GM12873 (cell line): ENCODE measurements at regions not wholly inside any gene's neighbourhood (a gene's known extent, or its start where the extent isn't known, plus 50 kb on each side); places are given as distances from the start of the nearest gene placed in this dataset.

Source experiments
- CTCF ChIP-seq: IDR thresholded peaks from 2 replicates; pipeline ENCODE4 v1.5.1; 2012; ENCODE audit warnings: low read depth, mild to moderate bottlenecking, moderate library complexity, low read length, control low read depth; ENCODE audit not compliant: insufficient read depth; ENCODE audit errors: missing control alignments

DNA sequence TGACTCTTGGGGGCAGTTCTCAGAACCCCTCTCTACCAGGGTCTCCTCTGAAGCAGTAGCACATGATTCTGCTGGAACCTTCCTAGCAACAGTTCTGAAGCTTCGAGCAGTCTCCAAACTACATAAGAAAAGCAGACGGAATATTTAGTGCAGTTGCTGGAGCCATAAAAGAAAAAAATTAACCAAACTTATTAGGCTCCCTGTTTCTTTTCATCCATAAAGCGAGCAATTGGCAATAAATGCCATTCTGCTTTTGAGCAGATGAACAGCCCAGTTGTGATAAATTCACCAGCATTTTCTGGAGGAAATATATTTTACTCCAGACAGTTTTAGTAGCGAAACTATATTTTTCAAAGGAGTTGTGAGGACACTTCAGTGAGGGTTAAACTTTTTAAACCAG, 250.1 kb upstream of the BOD1L1 start:
- no peak for TF ChIP-seq CTCF

DNA sequence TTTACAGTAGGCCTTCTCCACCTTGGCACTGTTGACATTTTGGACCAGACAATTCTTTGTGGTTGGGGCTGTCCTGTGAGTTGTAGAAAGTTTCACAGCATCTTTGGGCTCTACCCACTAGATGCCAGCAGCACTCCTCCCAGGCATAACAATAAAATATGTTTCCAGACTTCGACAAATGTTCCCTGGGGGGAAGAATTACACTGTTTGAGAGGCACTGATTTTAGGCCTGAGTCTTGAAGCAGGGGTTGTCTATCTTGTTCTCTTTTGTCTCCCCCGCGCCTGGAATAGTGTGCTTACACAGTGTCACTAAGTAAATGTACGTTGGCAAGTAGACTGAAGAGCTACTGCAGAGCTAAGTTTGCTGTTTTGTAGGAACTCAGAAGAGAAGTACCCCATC, 254.4 kb upstream of the BOD1L1 start:
- no peak for TF ChIP-seq CTCF

DNA sequence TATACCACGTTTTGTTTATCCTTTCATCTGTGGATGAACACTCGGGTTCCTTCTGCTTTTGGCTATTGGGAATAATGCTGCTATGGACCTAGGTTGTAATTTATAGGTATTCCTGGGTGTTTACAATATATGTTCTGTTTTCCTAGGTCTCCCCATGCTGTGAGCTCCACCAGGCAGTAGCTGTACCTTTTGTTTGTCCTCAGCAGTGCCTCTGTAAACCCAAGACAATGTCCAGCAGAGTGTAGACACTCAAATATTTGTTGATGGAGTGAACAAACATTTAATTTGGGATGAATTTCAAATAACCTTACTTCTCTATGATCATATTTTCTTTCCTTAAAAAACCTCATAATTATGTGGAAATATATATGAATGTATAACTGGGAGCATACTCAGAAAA, 259.5 kb upstream of the BOD1L1 start:
- no peak for TF ChIP-seq CTCF

- TF ChIP-seq CTCF, result no peak
Observed at GRCh38 chr4:13888112-13888511, 260.6 kb upstream of the BOD1L1 start.

GRCh38 chr4:13891544-13891939, 264.0 kb upstream of the BOD1L1 start:
- TF ChIP-seq CTCF, result no peak

DNA sequence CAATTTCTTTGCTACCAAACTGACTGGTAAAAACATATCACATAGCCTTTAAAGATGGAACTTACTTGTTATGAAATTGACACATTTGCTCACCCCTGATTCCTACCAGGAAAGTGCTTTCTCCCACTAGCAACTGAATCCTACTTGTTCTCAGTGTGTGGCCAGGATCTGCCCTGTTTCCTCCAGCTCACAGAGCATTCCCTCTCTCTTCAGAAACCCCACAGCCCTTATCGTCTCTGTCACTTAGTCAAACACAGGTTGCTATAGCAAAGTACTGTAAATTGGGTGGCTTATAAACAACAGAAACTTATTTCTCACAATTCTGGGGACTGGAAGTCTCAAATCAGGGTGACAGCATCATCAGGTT, 265.2 kb upstream of the BOD1L1 start:
- TF ChIP-seq CTCF, result no peak

GRCh38 chr4:13893211-13893610, 265.7 kb upstream of the BOD1L1 start:
- TF ChIP-seq CTCF, result no peak

- TF ChIP-seq CTCF, result no peak
Observed at GRCh38 chr4:13893987-13894386, 266.5 kb upstream of the BOD1L1 start.
